Stomach (tissue), 4 donors: ENCODE measurements at regions not wholly inside any gene's neighbourhood (a gene's known extent, or its start where the extent isn't known, plus 50 kb on each side); places are given as distances from the start of the nearest gene placed in this dataset.

Experiments
- CTCF ChIP-seq, 7 experiments: fragments of 450-650 bp in 4 of 7; fragments of 200-600 bp in 3 of 7; sonication (generic) in 3 of 7; IDR thresholded peaks; one replicate each; pipeline ENCODE4 v1.5.1; 2016 to 2019; ENCODE audit warnings: antibody characterized with exemption in 7 of 7, control low read depth in 2 of 7, mild to moderate bottlenecking in 1 of 7
- EP300 ChIP-seq: sonication (generic); formaldehyde crosslinking; IDR thresholded peaks from one replicate; pipeline ENCODE4 v1.6.1; 2017; ENCODE audit warnings: antibody characterized with exemption
- POLR2A ChIP-seq, 4 donors: fragments of 450-650 bp; IDR thresholded peaks; one replicate each; pipeline ENCODE4 v1.6.1; 2016; ENCODE audit warnings: antibody characterized with exemption in 4 of 4, control low read depth in 2 of 4, mild to moderate bottlenecking in 1 of 4, moderate library complexity in 1 of 4
- POLR2AphosphoS5 ChIP-seq, 3 donors: sonication (generic); formaldehyde crosslinking; IDR thresholded peaks; one replicate each; pipeline ENCODE4 v1.6.1; 2016; ENCODE audit warnings: antibody characterized with exemption in 3 of 3

GRCh38 chr12:105736498-105736897 is 402.3 kb downstream of the NUAK1 start:
- TF ChIP-seq CTCF (IDR thresholded peaks at IDR 0.05) (no peak), POLR2AphosphoS5 (IDR thresholded peaks at IDR 0.05) (no peak), POLR2A (IDR thresholded peaks at IDR 0.05) (no peak), EP300 (no peak)
